Karpas-422 (cell line): ENCODE measurements at regions not wholly inside any gene's neighbourhood (a gene's known extent, or its start where the extent isn't known, plus 50 kb on each side); places are given as distances from the start of the nearest gene placed in this dataset.

Experiments used
- DNase-seq: peaks from one replicate; pipeline ENCODE4 v3.0.0-alpha.2; 2015
- H2AFZ ChIP-seq: fragments of 200-600 bp; sonication (generic); 2 replicates; pipeline ENCODE4 v1.6.1; 2014; ENCODE audit warnings: antibody characterized with exemption, low read length, mixed read lengths
- H3K27ac ChIP-seq: fragments of 200-600 bp; sonication (generic); 2 replicates; pipeline ENCODE4 v1.5.1; 2014; ENCODE audit warnings: mild to moderate bottlenecking, low read length, moderate library complexity
- H3K27me3 ChIP-seq: fragments of 200-600 bp; sonication (generic); 2 replicates; pipeline ENCODE4 v1.6.1; 2014; ENCODE audit warnings: low read length, mixed read lengths
- H3K36me3 ChIP-seq: fragments of 200-600 bp; sonication (generic); 2 replicates; pipeline ENCODE4 v1.6.1; 2014; ENCODE audit warnings: low read length, mixed read lengths; ENCODE audit not compliant: insufficient read depth
- H3K4me1 ChIP-seq: fragments of 200-600 bp; sonication (generic); 2 replicates; pipeline ENCODE4 v1.6.1; 2014; ENCODE audit warnings: mild to moderate bottlenecking, low read length, mixed read lengths
- H3K4me2 ChIP-seq: fragments of 200-600 bp; sonication (generic); 2 replicates; pipeline ENCODE4 v1.6.1; 2014; ENCODE audit warnings: low read length, low read depth, mild to moderate bottlenecking; ENCODE audit not compliant: poor library complexity, severe bottlenecking
- H3K4me3 ChIP-seq: fragments of 200-600 bp; sonication (generic); 2 replicates; pipeline ENCODE4 v1.5.1; 2014; ENCODE audit warnings: mild to moderate bottlenecking, antibody characterized with exemption, low read length, mixed read lengths
- H3K79me2 ChIP-seq: fragments of 200-600 bp; sonication (generic); 2 replicates; pipeline ENCODE4 v1.6.1; 2014; ENCODE audit warnings: mild to moderate bottlenecking, low read length, mixed read lengths
- H3K9ac ChIP-seq: fragments of 200-600 bp; sonication (generic); 2 replicates; pipeline ENCODE4 v1.6.0; 2014; ENCODE audit warnings: low read length
- H3K9me2 ChIP-seq: fragments of 200-600 bp; sonication (generic), shearing (Covaris generic); replicated peaks from 2 replicates; pipeline ENCODE4 v1.6.0; 2014; ENCODE audit warnings: mild to moderate bottlenecking, low read length, moderate library complexity; ENCODE audit not compliant: insufficient read depth
- H3K9me3 ChIP-seq: fragments of 300-700, 200-600 bp; sonication (generic); 2 replicates; pipeline ENCODE4 v1.6.1; 2014; ENCODE audit warnings: low read length, mixed read lengths
- H4K20me1 ChIP-seq: fragments of 200-600 bp; sonication (generic); 2 replicates; pipeline ENCODE4 v1.6.1; 2014; ENCODE audit warnings: mild to moderate bottlenecking, antibody characterized with exemption, low read length, low read depth; ENCODE audit not compliant: insufficient read depth

- Histone ChIP-seq H3K36me3 (no peaks in the 10 kb centered on the region), H3K4me1 (no peaks in the 10 kb centered on the region), H3K79me2 (no peaks in the 10 kb centered on the region), H3K27ac (no peak overlapping the region), H3K9me3 (no peaks in the 10 kb centered on the region), H3K4me3 (no peak overlapping the region), H3K4me2 (no peak overlapping the region), H3K9me2 (no peaks in the 10 kb centered on the region), H3K9ac (no peak overlapping the region), H3K27me3 (no peaks in the 10 kb centered on the region), H2AFZ (no peak overlapping the region), H4K20me1 (no peaks in the 10 kb centered on the region)
- no peak for DNase-seq
Measured at GRCh38 chr2:96423828-96424227, 81.3 kb downstream of the NEURL3 start.
